ENCODE measurements at regions not wholly inside any gene's neighbourhood (a gene's known extent, or its start where the extent isn't known, plus 50 kb on each side); places are given as distances from the start of the nearest gene placed in this dataset.

DNA sequence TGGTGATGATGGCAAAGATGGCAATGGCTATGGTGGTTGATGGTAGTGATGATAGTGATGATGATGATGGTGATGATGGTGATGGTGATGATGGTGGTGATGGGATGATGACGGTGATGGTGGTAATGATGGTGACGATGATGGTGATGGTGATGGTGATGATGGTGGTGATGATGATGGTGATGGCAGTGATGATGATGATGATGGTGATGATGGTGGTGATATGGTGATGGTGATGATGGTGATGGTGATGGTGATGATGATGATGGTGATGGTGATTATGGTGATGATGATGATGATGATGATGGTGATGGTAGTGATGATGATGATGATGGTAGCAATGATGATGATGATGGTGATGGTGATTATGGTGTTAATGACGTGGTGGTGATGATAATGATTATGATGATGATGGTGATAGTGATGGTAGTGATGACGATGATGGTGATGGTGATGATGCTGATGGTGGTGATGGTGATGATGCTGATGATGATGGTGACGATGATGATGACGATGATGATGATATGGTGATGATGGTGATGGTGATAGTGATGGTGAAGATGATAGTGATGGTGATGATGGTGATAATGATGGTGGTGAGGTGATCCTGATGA is 232.1 kb downstream of the BRD1 start:
- 54% methylated on average over 5 of the region's 6 CpGs; no CpG with 5 or more reads in 1 of the 2 experiments for WGBS, 2 experiments (ENCODE audit: extremely low coverage in 2 of 2, insufficient read length in 1 of 2)
- in situ Hi-C loops (cut with MboI; ENCODE audit: low sequenced_read_pairs), result no loop called here
- Histone ChIP-seq H3K23ac (ENCODE audit: low read depth, low read length) (no peak overlapping the region), H3K9me3 (ENCODE audit: control insufficient read depth, insufficient read depth, low read length) (peaks cover 54% of the 10 kb centered on the region), H4K20me1 (ENCODE audit: insufficient read depth, low read length) (no peaks in the 10 kb centered on the region), H3K9ac (ENCODE audit: low read depth, low read length) (no peak overlapping the region), H3K36me3 (ENCODE audit: control insufficient read depth, insufficient read depth, low read length) (no peaks in the 10 kb centered on the region), H2BK120ac (ENCODE audit: low read depth, low read length) (no peak overlapping the region), H3K27me3 (ENCODE audit: control insufficient read depth, insufficient read depth, low read length) (no peaks in the 10 kb centered on the region), H3K4me2 (ENCODE audit: low read depth, low read length) (no peak overlapping the region), H4K8ac (ENCODE audit: low read depth in 2 of 2, low read length in 2 of 2) (no peak overlapping the region), H3K18ac (ENCODE audit: low read depth, low read length) (no peak overlapping the region), H3K14ac (replicated peaks; ENCODE audit: low read depth, low read length) (no peak overlapping the region), H3K4me1 (ENCODE audit: control insufficient read depth, insufficient read depth, low read length) (no peaks in the 10 kb centered on the region), H2AFZ (replicated peaks; ENCODE audit: low read length, poor library complexity) (no peak overlapping the region), H3K56ac (ENCODE audit: extremely low read depth, insufficient read depth, low read length) (no peak overlapping the region), H3K27ac (ENCODE audit: insufficient read depth, low read length) (no peak overlapping the region), H2BK15ac (ENCODE audit: low read depth, low read length) (no peak overlapping the region), H2BK20ac (ENCODE audit: low read depth, low read length) (no peak overlapping the region), H3K4me3 (ENCODE audit: insufficient read depth, low read depth, low read length) (no peak overlapping the region), H3K4ac (ENCODE audit: low read depth, low read length) (no peak overlapping the region), H4K5ac (ENCODE audit: low read depth, low read length) (no peak overlapping the region), H2AK9ac (replicated peaks; ENCODE audit: low read depth, low read length, poor library complexity) (no peak overlapping the region), H2BK5ac (ENCODE audit: low read depth, low read length, poor library complexity, severe bottlenecking) (no peak overlapping the region), H3K79me1 (ENCODE audit: low read depth in 1 of 2, low read length in 2 of 2) (no peaks in the 10 kb centered on the region), H2AK5ac (ENCODE audit: low read depth, low read length) (no peak overlapping the region), H3K9me1 (ENCODE audit: insufficient read depth, low read length) (no peaks in the 10 kb centered on the region), H4K91ac (ENCODE audit: insufficient read depth, low read depth, low read length) (no peak overlapping the region)
- DNase-seq (no peak), ATAC-seq (ENCODE audit: low read depth) (no peak)
- dilution Hi-C loops (cut with HindIII; ENCODE audit: low sequenced_read_pairs, unreplicated experiment), result no loop called here
- TF ChIP-seq MXI1 (IDR thresholded peaks at IDR 0.05; ENCODE audit: borderline replicate concordance, low read depth, low read length), result no peak
- TF ChIP-seq FOS (IDR thresholded peaks at IDR 0.05; ENCODE audit: low read depth, low read length), result no peak
- no peak for TF ChIP-seq NFE2L2 (IDR thresholded peaks at IDR 0.05; ENCODE audit: low read depth, low read length)
- no peak for TF ChIP-seq RFX5 (IDR thresholded peaks at IDR 0.05; ENCODE audit: low read depth, low read length)
- TF ChIP-seq BHLHE40 (IDR thresholded peaks at IDR 0.05; ENCODE audit: low read depth, low read length), result no peak
- TF ChIP-seq RCOR1 (IDR thresholded peaks at IDR 0.05; ENCODE audit: insufficient replicate concordance, low read length), result no peak
- TF ChIP-seq USF2 (IDR thresholded peaks at IDR 0.05; ENCODE audit: low read depth, low read length), result no peak
- TF ChIP-seq CTCF (conservative IDR thresholded peaks at IDR 0.05; ENCODE audit: low read depth, low read length), result no peak
- no peak for TF ChIP-seq RAD21 (IDR thresholded peaks at IDR 0.05; ENCODE audit: low read length)
- TF ChIP-seq ELK1 (IDR thresholded peaks at IDR 0.05; ENCODE audit: borderline replicate concordance, low read depth, low read length), result no peak
- no peak for TF ChIP-seq POLR2A (IDR thresholded peaks at IDR 0.05; ENCODE audit: low read depth, low read length)
- TF ChIP-seq CEBPB (IDR thresholded peaks at IDR 0.05; ENCODE audit: low read depth, low read length), result no peak
- TF ChIP-seq CHD1 (IDR thresholded peaks at IDR 0.05; ENCODE audit: low read depth, low read length), result no peak
- TF ChIP-seq SMC3 (IDR thresholded peaks at IDR 0.05; ENCODE audit: low read depth, low read length), result no peak
- TF ChIP-seq MAFK (IDR thresholded peaks at IDR 0.05; ENCODE audit: low read depth, low read length), result no peak
- TF ChIP-seq MAZ (IDR thresholded peaks at IDR 0.05; ENCODE audit: borderline replicate concordance, low read depth, low read length), result no peak
- ChIA-PET POLR2A (ENCODE audit: unreplicated experiment) (no interaction called here), CTCF (no interaction called here)
- BruUV-seq (replicated peaks), result no TSS peak
- intact Hi-C loops (cut with micrococcal nuclease), result no loop called here

Measured in IMR-90 (cell line).